Stomach (tissue), 8 donors: ENCODE measurements at regions not wholly inside any gene's neighbourhood (a gene's known extent, or its start where the extent isn't known, plus 50 kb on each side); places are given as distances from the start of the nearest gene placed in this dataset.
A peak's percentile ranks its signal among the peaks of the same experiment; 100 is the strongest.

Experiments used
- DNase-seq, 2 donors: peaks; one replicate each; pipeline versions ENCODE4 v3.0.0 to v3.0.0-alpha.2; 2013 to 2019
- H3K27ac ChIP-seq, 5 donors: fragments of 200-600 bp in 4 of 5; sonication (generic) in 4 of 5; one replicate each; pipeline ENCODE4 v1.5.1; 2013 to 2019; ENCODE audit warnings: mild to moderate bottlenecking in 1 of 5, moderate library complexity in 1 of 5
- H3K27me3 ChIP-seq, 3 donors: fragments of 200-600 bp; sonication (generic); one replicate each; pipeline ENCODE4 v1.5.1; 2017 to 2019; ENCODE audit warnings: mixed run types in 1 of 3
- H3K36me3 ChIP-seq, 4 donors: fragments of 200-600 bp; sonication (generic); 1 replicate in 3 of 4; 2 replicates in 1 of 4; pipeline ENCODE4 v1.5.1; 2016 to 2019
- H3K4me1 ChIP-seq, 4 donors: fragments of 200-600 bp; sonication (generic); one replicate each; pipeline ENCODE4 v1.5.1; 2016 to 2019
- H3K4me3 ChIP-seq, 4 donors: fragments of 200-600 bp; sonication (generic) in 3 of 4; one replicate each; pipeline ENCODE4 v1.5.1; 2016 to 2019; ENCODE audit warnings: mild to moderate bottlenecking in 1 of 4
- H3K9me3 ChIP-seq, 4 donors: fragments of 200-600 bp; sonication (generic); one replicate each; pipeline ENCODE4 v1.5.1; 2016 to 2019
- EP300 ChIP-seq: sonication (generic); formaldehyde crosslinking; IDR thresholded peaks from one replicate; pipeline ENCODE4 v1.6.1; 2017; ENCODE audit warnings: antibody characterized with exemption
- POLR2A ChIP-seq, 4 donors: fragments of 450-650 bp; IDR thresholded peaks; one replicate each; pipeline ENCODE4 v1.6.1; 2016; ENCODE audit warnings: antibody characterized with exemption in 4 of 4, control low read depth in 2 of 4, mild to moderate bottlenecking in 1 of 4, moderate library complexity in 1 of 4
- POLR2AphosphoS5 ChIP-seq, 3 donors: sonication (generic); formaldehyde crosslinking; IDR thresholded peaks; one replicate each; pipeline ENCODE4 v1.6.1; 2016; ENCODE audit warnings: antibody characterized with exemption in 3 of 3
- WGBS, 5 donors: extraction: QIAGEN DNeasy Blood & Tissue Kit in 3 of 5; methylation state at CpG; one replicate each; pipeline versions ENCODE4 v1.1.5 to v1.1.7; 2013 to 2018; 5-methylcytosine and 5-hydroxymethylcytosine counted together
- intact Hi-C: fragments of 100-400 bp; cut with DNase I; formaldehyde crosslinking; loops from one replicate; pipeline ENCODE4 v1.15.1; 2023; ENCODE audit warnings: low total_unique reads
- TF ChIP-seq, protein P1 (sequence below), 7 experiments: fragments of 450-650 bp in 4 of 7; fragments of 200-600 bp in 3 of 7; sonication (generic) in 3 of 7; IDR thresholded peaks; one replicate each; pipeline ENCODE4 v1.5.1; 2016 to 2019; ENCODE audit warnings: antibody characterized with exemption in 7 of 7, control low read depth in 2 of 7, mild to moderate bottlenecking in 1 of 7
- donor health status: healthy with polysubstance abuse.
- donor health status: Bipolar disorder and iron deficiency.
- donor health status: healthy.

DNA sequence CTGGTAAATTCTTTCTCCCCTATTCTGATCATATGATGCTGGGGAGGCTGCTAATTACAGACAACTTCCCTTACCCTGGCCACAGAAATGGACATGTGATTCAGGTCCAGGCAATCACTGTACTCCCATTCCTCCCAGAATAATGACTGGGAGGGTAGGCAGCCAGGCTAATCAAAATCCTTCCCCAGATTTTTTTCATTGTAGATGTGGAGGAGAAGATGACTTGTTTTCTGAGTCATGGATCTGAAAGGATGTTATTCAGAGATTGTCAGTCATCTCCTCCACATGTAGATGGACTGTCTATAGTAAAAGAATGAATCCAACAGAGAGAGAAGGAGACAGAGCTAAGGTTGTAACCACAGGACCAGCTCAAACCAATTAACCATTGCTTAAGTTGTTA lies 123.9 kb upstream of the PUM3 start:
- no peak for DNase-seq
- Histone ChIP-seq H3K36me3 (no peaks in the 10 kb centered on the region), H3K4me1 (no peaks in the 10 kb centered on the region), H3K4me3 (no peak overlapping the region), H3K9me3 (peaks cover 0 to 16% (median 9%) of the 10 kb centered on the region in 4 donors), H3K27ac (no peak overlapping the region), H3K27me3 (no peaks in the 10 kb centered on the region)
- intact Hi-C loops = no loop called here
- TF ChIP-seq POLR2AphosphoS5 (IDR thresholded peaks at IDR 0.05) (no peak), EP300 (no peak), POLR2A (IDR thresholded peaks at IDR 0.05) (no peak)
- TF ChIP-seq, protein P1, sequence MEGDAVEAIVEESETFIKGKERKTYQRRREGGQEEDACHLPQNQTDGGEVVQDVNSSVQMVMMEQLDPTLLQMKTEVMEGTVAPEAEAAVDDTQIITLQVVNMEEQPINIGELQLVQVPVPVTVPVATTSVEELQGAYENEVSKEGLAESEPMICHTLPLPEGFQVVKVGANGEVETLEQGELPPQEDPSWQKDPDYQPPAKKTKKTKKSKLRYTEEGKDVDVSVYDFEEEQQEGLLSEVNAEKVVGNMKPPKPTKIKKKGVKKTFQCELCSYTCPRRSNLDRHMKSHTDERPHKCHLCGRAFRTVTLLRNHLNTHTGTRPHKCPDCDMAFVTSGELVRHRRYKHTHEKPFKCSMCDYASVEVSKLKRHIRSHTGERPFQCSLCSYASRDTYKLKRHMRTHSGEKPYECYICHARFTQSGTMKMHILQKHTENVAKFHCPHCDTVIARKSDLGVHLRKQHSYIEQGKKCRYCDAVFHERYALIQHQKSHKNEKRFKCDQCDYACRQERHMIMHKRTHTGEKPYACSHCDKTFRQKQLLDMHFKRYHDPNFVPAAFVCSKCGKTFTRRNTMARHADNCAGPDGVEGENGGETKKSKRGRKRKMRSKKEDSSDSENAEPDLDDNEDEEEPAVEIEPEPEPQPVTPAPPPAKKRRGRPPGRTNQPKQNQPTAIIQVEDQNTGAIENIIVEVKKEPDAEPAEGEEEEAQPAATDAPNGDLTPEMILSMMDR (IDR thresholded peaks at IDR 0.05) = no peak

DNA sequence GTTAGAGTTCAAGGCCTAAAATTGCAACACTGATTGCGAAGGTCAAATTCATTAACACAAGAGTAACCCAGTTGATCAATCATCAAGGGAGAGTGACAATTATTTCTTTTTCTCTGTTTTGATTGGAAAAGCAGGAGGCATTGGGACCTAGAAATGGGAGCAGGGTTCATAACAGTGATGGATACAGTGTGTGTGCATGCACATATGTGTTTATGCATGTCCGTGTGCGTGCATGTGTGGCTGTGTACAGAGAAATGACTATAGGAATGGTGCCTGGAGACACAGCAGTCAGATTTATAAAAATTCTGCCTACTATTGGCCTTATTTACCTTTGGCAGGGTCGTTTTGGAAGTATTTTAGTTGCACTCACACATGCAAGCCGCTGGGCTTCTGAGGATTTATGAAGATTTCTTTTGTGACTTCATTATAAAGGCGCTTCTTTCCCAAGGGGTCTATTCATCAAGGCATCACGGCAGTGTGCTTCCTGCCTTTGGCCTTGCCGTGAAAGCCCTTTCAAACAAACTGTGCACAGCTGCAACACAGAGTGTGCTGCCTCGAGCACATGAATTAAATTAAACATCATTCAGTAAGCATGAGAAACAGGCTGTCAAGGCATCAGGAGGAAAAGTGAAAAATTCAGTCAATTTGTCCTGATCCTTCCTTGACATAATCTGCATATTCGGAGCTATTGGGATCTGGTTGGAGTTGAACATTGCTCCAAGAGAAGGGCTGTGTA lies 122.8 kb upstream of the PUM3 start:
- peak in 1 of 2 donors; percentile 47 for DNase-seq
- TF ChIP-seq, protein P1 (IDR thresholded peaks at IDR 0.05) = no peak
- TF ChIP-seq POLR2AphosphoS5 (IDR thresholded peaks at IDR 0.05) (no peak), EP300 (no peak), POLR2A (IDR thresholded peaks at IDR 0.05) (no peak)
- Histone ChIP-seq H3K9me3 (peaks cover 0 to 6% (median 1%) of the 10 kb centered on the region in 4 donors), H3K27ac (no peak overlapping the region), H3K4me3 (no peak overlapping the region), H3K4me1 (no peaks in the 10 kb centered on the region), H3K27me3 (no peaks in the 10 kb centered on the region), H3K36me3 (no peaks in the 10 kb centered on the region)
- 62 to 70% (median 66%) methylated on average over 10 of the region's 10 CpGs for WGBS, 5 donors
- intact Hi-C loops = no loop called here

DNA sequence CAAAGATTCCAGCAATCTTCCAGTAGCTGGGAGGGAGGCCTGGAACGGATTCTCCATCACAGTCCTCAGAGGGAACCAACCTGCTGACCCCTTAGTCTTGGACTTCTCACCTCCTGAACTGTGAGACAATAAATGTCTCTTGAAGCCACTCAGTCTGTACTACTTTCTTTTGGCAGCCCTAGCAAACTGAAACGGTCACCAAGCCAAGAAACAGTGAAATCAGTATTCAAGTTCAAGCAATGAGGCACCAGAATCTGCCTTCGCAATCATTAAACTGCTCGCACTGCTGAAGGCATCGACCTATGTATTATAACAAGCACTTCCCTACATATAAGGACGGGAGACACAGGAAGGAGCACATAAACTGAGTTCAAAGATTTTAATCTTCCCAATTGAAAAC lies 120.6 kb upstream of the PUM3 start:
- peak in 1 of 2 donors; percentile 15 for DNase-seq
- Histone ChIP-seq H3K36me3 (no peaks in the 10 kb centered on the region), H3K4me1 (no peaks in the 10 kb centered on the region), H3K27me3 (no peaks in the 10 kb centered on the region), H3K27ac (no peak overlapping the region), H3K4me3 (no peak overlapping the region), H3K9me3 (no peaks in the 10 kb centered on the region)
- TF ChIP-seq, protein P1 (IDR thresholded peaks at IDR 0.05) = no peak
- no peak for TF ChIP-seq POLR2A (IDR thresholded peaks at IDR 0.05)
- no peak for TF ChIP-seq EP300
- TF ChIP-seq POLR2AphosphoS5 (IDR thresholded peaks at IDR 0.05) = no peak
- intact Hi-C loops = no loop called here
- WGBS, 5 donors = 41 to 70% (median 62%) methylated on average over 6 of the region's 6 CpGs

DNA sequence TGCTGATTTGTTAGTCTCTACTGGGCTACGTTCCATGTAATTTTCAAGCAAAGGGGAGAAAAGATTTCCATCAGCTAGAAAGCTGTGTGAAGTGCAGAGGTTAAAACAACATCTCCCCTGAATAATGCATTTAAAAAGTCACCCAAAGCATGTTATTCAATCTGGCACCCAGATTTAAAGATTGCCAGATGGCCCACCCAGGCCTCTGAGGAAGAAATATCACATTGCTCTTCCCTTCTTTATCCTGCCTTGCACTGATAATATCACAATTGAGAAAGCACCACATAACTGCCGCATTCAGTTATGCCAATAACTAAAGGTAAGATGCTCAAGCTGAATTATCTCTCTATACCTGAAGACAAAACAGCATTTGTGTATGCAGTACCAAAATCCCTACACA lies 119.4 kb upstream of the PUM3 start:
- H3K4me1 ChIP-seq = no peaks in the 10 kb centered on the region
- H3K27ac ChIP-seq = no peak overlapping the region
- no peak for DNase-seq
- no peak for TF ChIP-seq POLR2AphosphoS5 (IDR thresholded peaks at IDR 0.05)
- TF ChIP-seq EP300 = no peak
- TF ChIP-seq, protein P1 (IDR thresholded peaks at IDR 0.05) = no peak
- TF ChIP-seq POLR2A (IDR thresholded peaks at IDR 0.05) = no peak
- H3K9me3 ChIP-seq = no peaks in the 10 kb centered on the region
- 93 to 96% (median 95%) methylated on average over 2 of the region's 2 CpGs for WGBS, 5 donors
- intact Hi-C loops = no loop called here
- H3K36me3 ChIP-seq = no peaks in the 10 kb centered on the region
- no peaks in the 10 kb centered on the region for H3K27me3 ChIP-seq
- H3K4me3 ChIP-seq = no peak overlapping the region
